Loucy (cell line): ENCODE measurements at regions not wholly inside any gene's neighbourhood (a gene's known extent, or its start where the extent isn't known, plus 50 kb on each side); places are given as distances from the start of the nearest gene placed in this dataset.

ENCODE experiments used
- CTCF ChIP-seq: fragments of 200-600 bp; sonication (generic); conservative IDR thresholded peaks from 2 replicates; pipeline ENCODE4 v1.5.1; 2014; ENCODE audit warnings: mild to moderate bottlenecking, antibody characterized with exemption, low read length
- EZH2phosphoT487 ChIP-seq: fragments of 200-600 bp; IDR thresholded peaks from 2 replicates; pipeline ENCODE4 v1.6.1; 2018; ENCODE audit warnings: antibody characterized with exemption, mild to moderate bottlenecking, moderate library complexity, borderline replicate concordance

GRCh38 chr12:65740873-65741600 lies 83.2 kb upstream of the HMGA2 start:
- TF ChIP-seq CTCF (no peak), EZH2phosphoT487 (no peak)
